ENCODE measurements at regions not wholly inside any gene's neighbourhood (a gene's known extent, or its start where the extent isn't known, plus 50 kb on each side); places are given as distances from the start of the nearest gene placed in this dataset.

GRCh38 chr15:62748196-62748595, 294.4 kb upstream of the TPM1 start:
- TF ChIP-seq CTCF (conservative IDR thresholded peaks at IDR 0.05 in 1 of 2, IDR thresholded peaks at IDR 0.05 in 1 of 2; ENCODE audit: low read depth in 1 of 2, low read length in 2 of 2) = no peak
- no peak for TF ChIP-seq EZH2 (IDR thresholded peaks at IDR 0.05; ENCODE audit: low read length, missing control alignments)

Measured in fibroblast of lung (primary cell).